HG03135 (cell line): ENCODE measurements at regions not wholly inside any gene's neighbourhood (a gene's known extent, or its start where the extent isn't known, plus 50 kb on each side); places are given as distances from the start of the nearest gene placed in this dataset.

Experiments used
- ATAC-seq: cut with Tn5 transposase; IDR thresholded peaks from one replicate; pipeline ENCODE4 v1.9.1; 2021; ENCODE audit warnings: mild to moderate bottlenecking, moderate library complexity; ENCODE audit not compliant: unreplicated experiment

GRCh38 chr10:21099291-21100062 lies 202.4 kb upstream of the NEBL start:
- no peak for ATAC-seq

- no peak for ATAC-seq
Observed at GRCh38 chr10:21097926-21098355, 200.8 kb upstream of the NEBL start.

- no peak for ATAC-seq
Observed at GRCh38 chr10:21095494-21096055, 198.5 kb upstream of the NEBL start.

DNA sequence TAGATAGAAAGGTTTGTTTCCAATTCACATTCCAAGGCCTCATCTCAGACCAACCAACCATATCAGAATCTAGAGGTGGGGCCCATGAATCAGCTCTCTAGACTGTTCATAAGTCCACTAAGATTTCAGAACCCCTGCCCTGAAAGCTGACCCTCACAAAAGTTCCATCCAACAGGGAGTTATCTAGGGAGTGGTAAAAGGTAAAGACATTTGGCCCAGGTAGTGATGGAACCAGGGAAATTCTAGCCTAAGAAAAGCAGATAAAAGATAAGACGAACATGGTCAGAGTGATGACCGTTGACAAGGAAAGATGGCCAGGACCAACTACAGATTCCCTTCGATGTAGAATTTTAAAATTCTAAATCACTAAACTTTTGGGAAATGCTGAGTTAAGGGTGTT lies 198.0 kb upstream of the NEBL start:
- no peak for ATAC-seq

DNA sequence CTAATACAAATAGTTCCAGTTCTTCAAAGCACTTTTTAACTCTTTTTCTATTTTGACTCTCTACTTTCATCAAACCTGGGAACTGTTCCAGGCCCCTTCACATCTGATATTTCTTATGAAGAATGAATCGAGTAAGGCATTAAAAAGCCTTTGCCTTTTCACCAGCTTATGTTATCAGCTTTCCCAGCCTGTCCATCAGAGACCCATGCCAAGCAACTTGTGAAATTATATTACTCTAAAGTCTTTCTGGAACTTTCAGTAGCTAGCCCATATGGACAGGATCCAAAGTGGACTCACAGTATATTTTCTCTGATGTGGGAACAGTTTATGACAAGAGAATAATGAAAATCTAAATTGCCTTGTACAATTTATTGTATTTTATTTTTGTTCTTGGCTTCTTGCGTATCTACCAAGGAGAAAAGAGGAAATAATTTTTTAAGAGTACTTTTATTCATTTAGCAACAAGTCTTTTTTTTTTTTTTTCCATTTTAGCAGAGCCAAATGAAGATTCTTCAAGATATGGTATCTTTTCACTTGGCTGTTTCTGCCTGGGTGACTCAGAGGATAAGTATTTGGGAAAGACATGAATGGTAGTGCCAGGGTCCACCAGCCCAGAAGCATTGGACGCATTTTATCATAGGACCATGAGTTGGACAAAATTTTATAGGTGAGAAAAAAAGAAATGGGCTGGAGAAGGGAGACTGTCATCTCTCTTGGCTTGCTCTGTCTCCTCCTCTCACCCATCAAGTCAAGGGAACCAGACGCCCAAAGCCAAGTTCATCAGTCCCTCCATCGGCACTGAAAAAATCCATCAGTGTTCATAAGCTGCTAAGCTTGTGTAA lies 195.8 kb upstream of the NEBL start:
- no peak for ATAC-seq

DNA sequence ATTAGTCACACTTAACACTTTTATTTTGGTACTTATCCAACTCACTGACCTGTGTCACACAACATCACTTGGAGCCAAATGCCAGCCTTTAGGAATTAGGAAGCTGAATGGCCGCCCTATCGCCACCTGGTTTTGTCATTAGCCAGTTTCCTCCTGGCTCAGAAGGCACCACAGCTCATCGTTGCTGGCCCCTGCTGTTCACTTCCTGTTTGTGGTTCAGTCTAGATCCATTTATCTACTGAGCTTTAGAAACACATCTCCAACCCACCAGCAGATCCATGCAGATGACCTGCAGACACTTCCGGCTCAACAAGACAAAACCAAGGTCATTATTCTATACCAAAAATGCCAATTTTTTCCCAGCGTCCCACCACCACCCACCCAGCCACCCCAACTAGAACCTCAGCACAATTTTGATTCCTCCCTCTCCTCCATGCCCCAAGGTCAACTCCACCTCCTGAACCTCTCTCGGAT lies 193.5 kb upstream of the NEBL start:
- no peak for ATAC-seq

DNA sequence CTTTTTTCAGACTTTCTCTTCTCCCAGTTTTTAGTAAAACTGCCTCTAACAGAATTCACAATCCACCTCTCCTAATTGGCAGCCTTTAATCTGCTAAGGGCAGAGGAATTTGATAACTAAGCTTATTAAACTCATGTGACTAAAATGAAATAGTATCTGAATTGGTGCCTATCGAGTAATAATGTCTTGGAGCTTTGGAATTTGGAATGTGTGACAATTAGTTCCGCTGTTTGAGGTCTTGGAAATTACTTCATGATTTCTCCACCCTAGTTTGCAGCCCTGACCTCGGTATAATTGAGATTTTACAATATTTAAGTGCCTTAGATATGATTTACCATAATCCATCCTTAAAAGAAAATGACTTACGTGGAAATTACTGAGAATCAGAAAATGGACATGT lies 190.4 kb upstream of the NEBL start:
- ATAC-seq = no peak

GRCh38 chr10:21084700-21085099 lies 187.6 kb upstream of the NEBL start:
- no peak for ATAC-seq

DNA sequence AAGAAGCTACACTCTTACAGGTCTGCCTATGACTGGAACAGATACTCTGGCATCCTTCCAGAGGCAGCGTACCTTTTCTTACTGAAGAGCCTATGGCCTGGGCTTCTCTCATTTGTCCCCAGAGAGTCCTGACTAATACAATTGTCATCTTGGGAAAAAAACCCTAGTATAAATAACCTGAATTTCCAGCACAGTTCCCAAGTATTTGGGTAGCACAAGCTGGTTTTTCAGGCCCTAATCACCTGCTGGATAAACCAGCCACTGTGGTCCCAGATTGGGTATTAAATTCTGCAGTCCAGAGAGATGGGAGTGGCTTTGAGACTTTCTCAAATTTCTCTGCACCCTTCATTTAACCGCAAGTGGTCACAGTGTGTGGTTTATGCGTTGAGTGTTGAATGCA lies 186.8 kb upstream of the NEBL start:
- ATAC-seq = no peak

GRCh38 chr10:21082206-21082605 lies 185.1 kb upstream of the NEBL start:
- ATAC-seq = no peak

- no peak for ATAC-seq
Observed at GRCh38 chr10:21080261-21080660, 183.2 kb upstream of the NEBL start.

- ATAC-seq = no peak
Observed at GRCh38 chr10:21079330-21079658, 182.2 kb upstream of the NEBL start.

GRCh38 chr10:21078410-21079329 lies 181.6 kb upstream of the NEBL start:
- ATAC-seq = peak; percentile 66

DNA sequence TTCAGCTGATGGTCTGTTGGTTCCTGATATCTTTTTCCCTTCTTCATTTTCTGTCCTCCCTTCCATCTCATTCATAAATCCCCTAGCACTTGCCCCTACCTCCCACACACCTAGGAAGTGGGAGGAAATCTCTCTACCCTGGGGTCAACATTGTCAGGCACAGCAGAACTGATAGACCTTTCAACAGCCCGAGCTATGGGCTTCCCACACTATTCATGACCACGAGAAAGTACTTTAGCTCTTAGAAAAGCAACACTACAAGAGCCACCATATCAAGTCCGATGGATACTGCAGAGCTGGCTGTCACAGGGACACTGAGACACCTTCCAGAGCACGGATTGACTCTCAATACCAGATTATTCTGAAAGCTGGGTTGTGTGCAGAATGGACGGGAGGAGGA lies 180.6 kb upstream of the NEBL start:
- no peak for ATAC-seq

DNA sequence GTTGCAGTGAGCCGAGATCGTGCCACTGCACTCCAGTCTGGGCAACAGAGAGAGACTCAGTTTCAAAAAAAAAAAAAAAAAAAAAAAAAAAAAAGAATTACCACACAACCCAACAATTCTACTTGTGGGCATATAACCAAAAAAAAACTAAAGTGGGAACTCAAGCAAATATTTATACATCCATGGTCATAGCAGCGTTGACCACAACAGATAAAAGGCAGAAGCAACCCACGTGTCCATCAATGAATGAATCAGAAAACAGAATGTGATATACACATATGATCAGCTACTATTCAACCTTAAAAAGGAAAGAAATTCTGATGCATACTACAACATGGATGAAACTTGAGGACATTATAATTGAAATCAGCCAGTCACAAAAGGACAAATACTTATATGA lies 179.3 kb upstream of the NEBL start:
- no peak for ATAC-seq

DNA sequence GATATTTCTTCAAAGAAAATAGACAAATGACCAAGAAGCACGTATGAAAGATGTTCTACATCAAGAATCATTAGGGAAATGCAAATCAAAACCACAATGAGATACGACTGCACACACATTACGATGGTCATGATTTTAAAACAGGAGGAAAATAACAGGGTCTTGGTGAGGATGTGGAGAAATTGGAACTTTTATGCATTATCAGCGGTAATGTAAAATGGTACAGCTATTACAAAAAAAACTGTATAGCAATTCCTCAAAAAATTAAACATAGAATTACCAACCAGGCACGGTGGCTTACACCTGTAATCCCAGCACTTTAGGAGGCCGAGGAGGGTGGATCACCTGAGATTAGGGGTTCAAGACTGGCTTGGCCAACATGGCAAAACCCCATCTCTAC lies 178.8 kb upstream of the NEBL start:
- ATAC-seq = no peak

- no peak for ATAC-seq
Observed at GRCh38 chr10:21071001-21071673, 174.0 kb upstream of the NEBL start.

GRCh38 chr10:21069929-21070700 lies 173.0 kb upstream of the NEBL start:
- no peak for ATAC-seq

GRCh38 chr10:21069278-21069677 lies 172.2 kb upstream of the NEBL start:
- ATAC-seq = no peak
